Glutamatergic neuron (in vitro differentiated cells): ENCODE measurements at regions not wholly inside any gene's neighbourhood (a gene's known extent, or its start where the extent isn't known, plus 50 kb on each side); places are given as distances from the start of the nearest gene placed in this dataset.

Experiments
- DNase-seq: peaks from one replicate; pipeline ENCODE4 v3.0.0; 2022
- H3K27ac Mint-ChIP-seq: one replicate; pipeline ENCODE4 v1.8.0; 2020; ENCODE audit warnings: mild to moderate bottlenecking, mixed read lengths, inconsistent platforms; ENCODE audit not compliant: unreplicated experiment
- H3K27me3 Mint-ChIP-seq: one replicate; pipeline ENCODE4 v1.8.0; 2020; ENCODE audit warnings: mild to moderate bottlenecking, moderate library complexity, mixed read lengths, inconsistent platforms; ENCODE audit not compliant: unreplicated experiment
- H3K36me3 Mint-ChIP-seq: one replicate; pipeline ENCODE4 v1.8.0; 2020; ENCODE audit warnings: mild to moderate bottlenecking, mixed read lengths, inconsistent platforms; ENCODE audit not compliant: unreplicated experiment
- H3K4me1 Mint-ChIP-seq: one replicate; pipeline ENCODE4 v1.8.0; 2020; ENCODE audit warnings: mild to moderate bottlenecking, low read depth, mixed read lengths, inconsistent platforms; ENCODE audit not compliant: unreplicated experiment
- H3K4me3 Mint-ChIP-seq: one replicate; pipeline ENCODE4 v1.8.0; 2020; ENCODE audit warnings: mild to moderate bottlenecking, mixed read lengths, inconsistent platforms; ENCODE audit not compliant: unreplicated experiment
- H3K9me3 Mint-ChIP-seq: one replicate; pipeline ENCODE4 v1.8.0; 2020; ENCODE audit warnings: mild to moderate bottlenecking, moderate library complexity, mixed read lengths, inconsistent platforms; ENCODE audit not compliant: unreplicated experiment
- TF ChIP-seq, protein P1 (sequence below): fragments of 200-600 bp; sonication (generic); IDR thresholded peaks from one replicate; pipeline ENCODE4 v1.5.0; 2021; ENCODE audit not compliant: partially characterized antibody, unreplicated experiment

DNA sequence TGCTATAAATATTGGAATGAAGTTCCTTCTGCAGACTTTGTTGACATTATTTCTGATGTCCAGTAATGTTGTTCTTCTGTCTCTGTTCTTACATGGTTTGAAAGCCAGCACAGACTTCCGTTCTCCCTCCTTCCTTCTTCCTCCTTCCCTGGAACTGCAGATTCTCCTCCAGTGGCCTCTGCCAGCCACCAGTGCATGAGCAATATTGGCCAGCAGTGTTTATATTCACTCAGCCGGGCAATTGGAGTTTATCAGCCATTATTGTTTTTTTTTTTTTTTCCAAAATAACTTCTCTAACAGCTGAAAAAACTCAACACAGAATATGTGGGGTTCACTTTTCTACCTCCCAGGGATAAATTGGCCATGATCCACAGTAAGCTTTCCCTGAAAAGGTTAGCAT, 86.8 kb downstream of the ADCYAP1 start:
- Mint-ChIP-seq H3K27ac (no peak overlapping the region), H3K27me3 (no peaks in the 10 kb centered on the region), H3K4me3 (no peak overlapping the region), H3K9me3 (no peaks in the 10 kb centered on the region), H3K4me1 (peaks cover 9% of the 10 kb centered on the region), H3K36me3 (peaks cover 10% of the 10 kb centered on the region)
- TF ChIP-seq, protein P1, sequence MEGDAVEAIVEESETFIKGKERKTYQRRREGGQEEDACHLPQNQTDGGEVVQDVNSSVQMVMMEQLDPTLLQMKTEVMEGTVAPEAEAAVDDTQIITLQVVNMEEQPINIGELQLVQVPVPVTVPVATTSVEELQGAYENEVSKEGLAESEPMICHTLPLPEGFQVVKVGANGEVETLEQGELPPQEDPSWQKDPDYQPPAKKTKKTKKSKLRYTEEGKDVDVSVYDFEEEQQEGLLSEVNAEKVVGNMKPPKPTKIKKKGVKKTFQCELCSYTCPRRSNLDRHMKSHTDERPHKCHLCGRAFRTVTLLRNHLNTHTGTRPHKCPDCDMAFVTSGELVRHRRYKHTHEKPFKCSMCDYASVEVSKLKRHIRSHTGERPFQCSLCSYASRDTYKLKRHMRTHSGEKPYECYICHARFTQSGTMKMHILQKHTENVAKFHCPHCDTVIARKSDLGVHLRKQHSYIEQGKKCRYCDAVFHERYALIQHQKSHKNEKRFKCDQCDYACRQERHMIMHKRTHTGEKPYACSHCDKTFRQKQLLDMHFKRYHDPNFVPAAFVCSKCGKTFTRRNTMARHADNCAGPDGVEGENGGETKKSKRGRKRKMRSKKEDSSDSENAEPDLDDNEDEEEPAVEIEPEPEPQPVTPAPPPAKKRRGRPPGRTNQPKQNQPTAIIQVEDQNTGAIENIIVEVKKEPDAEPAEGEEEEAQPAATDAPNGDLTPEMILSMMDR: no peak
- DNase-seq: no peak

DNA sequence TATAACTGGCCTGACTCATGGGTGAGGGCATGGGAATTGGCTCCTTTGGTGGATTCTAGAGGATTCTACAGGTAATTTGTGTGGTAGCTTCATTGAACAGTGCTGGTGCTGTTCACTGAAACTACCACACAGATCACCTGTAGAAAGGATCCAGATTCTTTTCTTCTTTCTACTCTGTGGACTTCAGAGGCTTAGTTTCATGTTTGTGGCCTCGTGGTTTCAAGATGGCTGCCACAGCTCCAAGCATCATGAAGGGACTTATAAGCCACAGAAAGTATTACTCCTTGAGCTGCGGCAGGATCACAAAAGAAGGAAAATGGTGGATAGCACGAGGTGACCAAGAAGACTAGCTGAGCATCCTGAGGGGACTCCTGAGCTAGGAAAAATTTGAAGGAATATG, 88.9 kb downstream of the ADCYAP1 start:
- Mint-ChIP-seq H3K4me3 (no peak overlapping the region), H3K4me1 (peaks cover 5% of the 10 kb centered on the region), H3K27ac (no peak overlapping the region), H3K36me3 (peaks cover 10% of the 10 kb centered on the region), H3K27me3 (no peaks in the 10 kb centered on the region), H3K9me3 (no peaks in the 10 kb centered on the region)
- DNase-seq: no peak
- TF ChIP-seq, protein P1: no peak

DNA sequence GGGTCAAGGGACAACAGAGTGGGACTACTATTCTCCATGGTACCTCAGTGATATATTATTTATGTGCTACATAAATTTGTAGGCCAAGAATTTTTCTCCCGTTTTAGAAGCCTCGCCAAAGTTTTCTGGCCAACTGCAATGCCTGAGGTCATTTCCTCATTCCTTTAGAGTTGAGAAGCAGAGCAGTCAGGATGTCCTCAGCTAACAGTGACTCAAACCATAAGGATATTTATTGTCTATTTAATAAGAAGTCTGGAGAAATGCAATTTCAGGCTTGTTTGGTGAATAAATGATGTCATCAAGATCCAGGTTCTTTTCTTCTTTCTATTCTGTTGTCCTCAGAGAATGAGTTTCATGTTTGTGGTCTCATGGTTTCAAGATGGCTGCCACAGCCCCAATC, 91.0 kb downstream of the ADCYAP1 start:
- Mint-ChIP-seq H3K4me3 (no peak overlapping the region), H3K4me1 (peaks cover 14% of the 10 kb centered on the region), H3K27ac (no peak overlapping the region), H3K36me3 (peaks cover 10% of the 10 kb centered on the region), H3K27me3 (no peaks in the 10 kb centered on the region), H3K9me3 (no peaks in the 10 kb centered on the region)
- DNase-seq: no peak
- TF ChIP-seq, protein P1: no peak

DNA sequence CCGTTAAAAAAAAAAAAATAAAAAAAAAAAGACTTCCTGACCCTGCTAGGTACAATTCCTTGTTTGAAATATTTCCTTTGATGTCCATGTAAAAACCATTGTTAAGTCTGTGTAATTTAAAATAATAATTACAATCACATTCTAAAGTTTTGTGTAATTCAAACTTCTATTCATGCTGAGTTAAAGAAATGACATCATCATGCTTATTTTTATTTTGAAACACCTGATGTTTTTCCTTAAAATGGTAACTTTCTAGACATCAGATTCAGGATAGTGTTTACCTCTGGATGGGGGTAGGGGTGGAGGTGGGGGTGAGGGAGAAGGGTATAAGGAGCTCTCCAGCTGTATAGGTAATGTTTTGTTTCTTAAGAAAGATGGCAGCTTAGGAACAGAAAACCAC, 92.8 kb downstream of the ADCYAP1 start:
- no peak for DNase-seq
- H3K27me3 Mint-ChIP-seq: no peaks in the 10 kb centered on the region
- H3K4me3 Mint-ChIP-seq: no peak overlapping the region
- H3K27ac Mint-ChIP-seq: no peak overlapping the region
- peaks cover 12% of the 10 kb centered on the region for H3K4me1 Mint-ChIP-seq
- H3K9me3 Mint-ChIP-seq: no peaks in the 10 kb centered on the region
- TF ChIP-seq, protein P1: no peak
- H3K36me3 Mint-ChIP-seq: peaks cover 6% of the 10 kb centered on the region

DNA sequence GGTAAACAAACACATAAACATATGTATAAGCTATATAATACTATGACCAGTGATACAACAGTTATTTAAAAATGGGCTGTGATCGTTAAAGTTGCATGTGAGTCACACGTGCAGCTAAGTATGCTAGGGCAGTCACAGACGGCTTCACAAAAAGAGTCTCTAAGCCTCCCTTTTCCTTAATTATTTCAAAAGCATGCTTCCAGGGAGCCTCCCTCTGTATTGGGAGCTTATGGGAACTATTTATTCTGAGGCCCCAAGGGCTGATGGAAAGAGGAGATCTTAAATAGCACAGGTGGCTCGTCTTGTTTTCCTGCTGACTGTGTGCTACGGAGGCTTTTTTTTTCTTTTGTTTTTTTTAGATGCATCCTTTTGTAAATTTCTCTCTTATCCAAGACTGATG, 94.3 kb downstream of the ADCYAP1 start:
- no peak for DNase-seq
- no peak overlapping the region for H3K4me3 Mint-ChIP-seq
- peaks cover 12% of the 10 kb centered on the region for H3K4me1 Mint-ChIP-seq
- H3K27me3 Mint-ChIP-seq: no peaks in the 10 kb centered on the region
- TF ChIP-seq, protein P1: no peak
- H3K27ac Mint-ChIP-seq: peak overlapping the region; percentile 57
- H3K9me3 Mint-ChIP-seq: peaks cover 4% of the 10 kb centered on the region
- peaks cover 6% of the 10 kb centered on the region for H3K36me3 Mint-ChIP-seq
